H9 (cell line): ENCODE measurements at regions not wholly inside any gene's neighbourhood (a gene's known extent, or its start where the extent isn't known, plus 50 kb on each side); places are given as distances from the start of the nearest gene placed in this dataset.

Source experiments
- DNase-seq: peaks from one replicate; pipeline ENCODE4 v3.0.0-alpha.2; 2017
- H2AFZ ChIP-seq: one replicate; pipeline ENCODE4 v1.6.1; 2013; ENCODE audit warnings: mild to moderate bottlenecking, low read length, control low read depth, moderate library complexity
- H2AK5ac ChIP-seq: 2 replicates; pipeline ENCODE4 v1.6.1; 2013; ENCODE audit warnings: low read length, control low read depth, mixed read lengths; ENCODE audit not compliant: insufficient read length
- H2BK120ac ChIP-seq: one replicate; pipeline ENCODE4 v1.6.1; 2013; ENCODE audit warnings: low read depth, mild to moderate bottlenecking, low read length, control low read depth, inconsistent platforms; ENCODE audit not compliant: poor library complexity, severe bottlenecking
- H2BK12ac ChIP-seq: 2 replicates; pipeline ENCODE4 v1.6.1; 2013; ENCODE audit warnings: low read length, control low read depth, mixed read lengths, low read depth; ENCODE audit not compliant: insufficient read length
- H2BK15ac ChIP-seq: 2 replicates; pipeline ENCODE4 v1.6.1; 2013; ENCODE audit warnings: low read depth, low read length, control low read depth
- H2BK20ac ChIP-seq: one replicate; pipeline ENCODE4 v1.6.1; 2013; ENCODE audit warnings: low read depth, mild to moderate bottlenecking, low read length, control low read depth, inconsistent platforms; ENCODE audit not compliant: poor library complexity, severe bottlenecking
- H2BK5ac ChIP-seq: 2 replicates; pipeline ENCODE4 v1.6.1; 2013; ENCODE audit warnings: low read length, control low read depth, mixed read lengths; ENCODE audit not compliant: insufficient read length
- H3K14ac ChIP-seq: 2 replicates; pipeline ENCODE4 v1.6.1; 2013; ENCODE audit warnings: low read length, control low read depth; ENCODE audit not compliant: insufficient read depth
- H3K18ac ChIP-seq: 2 replicates; pipeline ENCODE4 v1.6.1; 2013; ENCODE audit warnings: low read depth, mild to moderate bottlenecking, mixed read lengths, low read length, control low read depth; ENCODE audit not compliant: insufficient read length
- H3K23ac ChIP-seq: 2 replicates; pipeline ENCODE4 v1.6.1; 2013; ENCODE audit warnings: low read length, control low read depth, mixed read lengths, low read depth; ENCODE audit not compliant: insufficient read length
- H3K23me2 ChIP-seq: 2 replicates; pipeline ENCODE4 v1.6.1; 2013; ENCODE audit warnings: low read depth, mild to moderate bottlenecking, mixed read lengths, low read length, control low read depth; ENCODE audit not compliant: insufficient read length, poor library complexity, severe bottlenecking
- H3K27ac ChIP-seq: 2 replicates; pipeline ENCODE4 v1.5.1; 2013; ENCODE audit warnings: low read length, control low read depth, mixed read lengths, low read depth; ENCODE audit not compliant: insufficient read length
- H3K27me3 ChIP-seq: 2 replicates; pipeline ENCODE4 v1.6.1; 2013; ENCODE audit warnings: low read length, control low read depth, inconsistent platforms; ENCODE audit not compliant: insufficient read depth
- H3K4ac ChIP-seq: 2 replicates; pipeline ENCODE4 v1.6.1; 2013; ENCODE audit warnings: low read depth, mild to moderate bottlenecking, control low read depth, inconsistent platforms, low read length, moderate library complexity
- H3K4me1 ChIP-seq: 2 replicates; pipeline ENCODE4 v1.6.1; 2013; ENCODE audit warnings: low read length, control low read depth, inconsistent platforms; ENCODE audit not compliant: insufficient read depth
- H3K4me2 ChIP-seq: 2 replicates; pipeline ENCODE4 v1.6.1; 2013; ENCODE audit warnings: low read length, control low read depth, mixed read lengths; ENCODE audit not compliant: insufficient read length, insufficient read depth
- H3K56ac ChIP-seq: 2 replicates; pipeline ENCODE4 v1.6.1; 2013; ENCODE audit warnings: low read depth, mild to moderate bottlenecking, mixed read lengths, low read length, control low read depth; ENCODE audit not compliant: insufficient read length
- H3K79me1 ChIP-seq: 2 replicates; pipeline ENCODE4 v1.6.1; 2013; ENCODE audit warnings: low read depth, mild to moderate bottlenecking, moderate library complexity, low read length, control low read depth, inconsistent platforms; ENCODE audit not compliant: insufficient read depth, poor library complexity, severe bottlenecking
- H3K79me2 ChIP-seq: 2 replicates; pipeline ENCODE4 v1.6.1; 2013; ENCODE audit warnings: low read length, control low read depth, inconsistent platforms; ENCODE audit not compliant: insufficient read depth
- H3K9ac ChIP-seq: 2 replicates; pipeline ENCODE4 v1.6.1; 2013; ENCODE audit warnings: low read length, control low read depth, mixed read lengths; ENCODE audit not compliant: insufficient read length; ENCODE audit errors: extremely low read depth
- H3K9me3 ChIP-seq: one replicate; pipeline ENCODE4 v1.6.1; 2013; ENCODE audit warnings: low read depth, low read length, inconsistent platforms; ENCODE audit not compliant: control insufficient read depth
- H3T11ph ChIP-seq: one replicate; pipeline ENCODE4 v1.6.1; 2013; ENCODE audit warnings: mild to moderate bottlenecking, low read length, control low read depth, inconsistent platforms
- H4K20me1 ChIP-seq: one replicate; pipeline ENCODE4 v1.6.1; 2013; ENCODE audit not compliant: control insufficient read depth, insufficient read length, insufficient read depth
- H4K5ac ChIP-seq: 2 replicates; pipeline ENCODE4 v1.6.1; 2013; ENCODE audit warnings: low read depth, mild to moderate bottlenecking, mixed read lengths, low read length, control low read depth; ENCODE audit not compliant: insufficient read length
- H4K8ac ChIP-seq: replicated peaks from 2 replicates; pipeline ENCODE4 v1.6.1; 2013; ENCODE audit warnings: low read length, control low read depth, mixed read lengths, low read depth; ENCODE audit not compliant: insufficient read length
- H4K91ac ChIP-seq: 2 replicates; pipeline ENCODE4 v1.6.1; 2013; ENCODE audit warnings: low read depth, mild to moderate bottlenecking, moderate library complexity, mixed read lengths, low read length, control low read depth; ENCODE audit not compliant: insufficient read length
- H3K27ac Mint-ChIP-seq, 3 experiments: 2 replicates in 2 of 3; 3 replicates in 1 of 3; pipeline ENCODE4 v1.8.0; 2020 to 2021; ENCODE audit warnings: mixed read lengths in 3 of 3, mild to moderate bottlenecking in 1 of 3, moderate library complexity in 1 of 3
- H3K27me3 Mint-ChIP-seq: 2 replicates; pipeline ENCODE4 v1.8.0; 2021; ENCODE audit warnings: low read depth, mild to moderate bottlenecking, moderate library complexity, mixed read lengths
- H3K36me3 Mint-ChIP-seq, 3 experiments: 2 replicates in 2 of 3; 3 replicates in 1 of 3; pipeline ENCODE4 v1.8.0; 2020 to 2021; ENCODE audit warnings: low read depth in 3 of 3, mixed read lengths in 3 of 3; ENCODE audit not compliant: insufficient read depth in 1 of 3
- H3K4me1 Mint-ChIP-seq, 2 experiments: 2 replicates each; pipeline ENCODE4 v1.8.0; 2020; ENCODE audit warnings: mixed read lengths in 2 of 2
- H3K4me3 Mint-ChIP-seq, 2 experiments: 2 replicates in 1 of 2; 3 replicates in 1 of 2; pipeline ENCODE4 v1.8.0; 2020 to 2021; ENCODE audit warnings: mild to moderate bottlenecking in 2 of 2, mixed read lengths in 2 of 2, moderate library complexity in 1 of 2
- H3K9me3 Mint-ChIP-seq, 2 experiments: 2 replicates in 1 of 2; 3 replicates in 1 of 2; pipeline ENCODE4 v1.8.0; 2020; ENCODE audit warnings: mild to moderate bottlenecking in 2 of 2, mixed read lengths in 2 of 2, moderate library complexity in 1 of 2
- CTCF ChIP-seq: fragments of 200-600 bp; sonication (generic); conservative IDR thresholded peaks from 3 replicates; pipeline ENCODE4 v1.8.0; 2021; ENCODE audit warnings: antibody characterized with exemption, mild to moderate bottlenecking
- WGBS: extraction: QIAGEN DNeasy Blood & Tissue Kit; methylation state at CpG from one replicate; pipeline ENCODE4 v1.1.7; 2013; ENCODE audit warnings: missing lambda C conversion rate, low lambda C conversion rate, mixed read lengths; ENCODE audit not compliant: insufficient read length; ENCODE audit errors: extremely low coverage; 5-methylcytosine and 5-hydroxymethylcytosine counted together

GRCh38 chr2:176567361-176567760, 298.1 kb downstream of the MTX2 start:
- Histone ChIP-seq H2BK120ac (no peak overlapping the region), H3K4me1 (no peaks in the 10 kb centered on the region), H4K91ac (no peak overlapping the region), H3K79me2 (no peaks in the 10 kb centered on the region), H3K23ac (no peak overlapping the region), H2AK5ac (no peak overlapping the region), H2BK5ac (no peak overlapping the region), H3K9me3 (no peaks in the 10 kb centered on the region), H3K79me1 (no peaks in the 10 kb centered on the region), H2BK12ac (no peak overlapping the region), H3K4me2 (no peak overlapping the region), H3K27me3 (no peaks in the 10 kb centered on the region; the same call in 1 of the 2 replicates), H3K9ac (no peak overlapping the region), H2BK15ac (no peak overlapping the region), H3K56ac (no peak overlapping the region), H4K20me1 (no peaks in the 10 kb centered on the region), H3K23me2 (no peaks in the 10 kb centered on the region), H4K8ac (no peak overlapping the region), H3K14ac (no peak overlapping the region), H2BK20ac (no peak overlapping the region), H3K27ac (no peak overlapping the region), H2AFZ (no peak overlapping the region), H3K18ac (no peak overlapping the region), H3K4ac (no peak overlapping the region), H4K5ac (no peak overlapping the region), H3T11ph (no peak overlapping the region)
- DNase-seq, result no peak
- Mint-ChIP-seq H3K9me3 (no peaks in the 10 kb centered on the region), H3K27ac (no peak overlapping the region), H3K27me3 (peaks cover 24% of the 10 kb centered on the region), H3K4me3 (no peak overlapping the region), H3K4me1 (no peaks in the 10 kb centered on the region), H3K36me3 (no peaks in the 10 kb centered on the region)
- no peak for TF ChIP-seq CTCF
- WGBS, result no CpG with 5 or more reads among the region's 2 CpGs
